HepG2 (cell line): ENCODE measurements at regions not wholly inside any gene's neighbourhood (a gene's known extent, or its start where the extent isn't known, plus 50 kb on each side); places are given as distances from the start of the nearest gene placed in this dataset.

ENCODE experiments used
- ATAC-seq: fragments of 200-7000 bp; cut with Tn5 transposase; 3 replicates; pipeline ENCODE4 v1.9.1; 2020; ENCODE audit warnings: mild to moderate bottlenecking, moderate library complexity
- BruUV-seq: library from RNA; stranded (reverse); fragments of 400-500 nt; replicated peaks from 2 replicates; lab custom pipeline; 2021; lab: Mats Ljungman, UMichigan
- CTCF ChIA-PET: fragments of 300-600 bp; formaldehyde crosslinking; extraction: SDS; loops from one replicate; lab custom pipeline; 2021; ENCODE audit warnings: low total read pairs, inconsistent platforms, low intra/inter-chr PET ratio; lab: Yijun Ruan, JAX
- POLR2A ChIA-PET: fragments of 350-600 bp; sonication (Branson Sonifier 250); formaldehyde crosslinking; loops from one replicate; lab custom pipeline; 2020; ENCODE audit warnings: antibody characterized with exemption, inconsistent platforms; lab: Yijun Ruan, JAX
- DNase-seq: peaks from one replicate; pipeline ENCODE4 v3.0.0-alpha.2; 2015; ENCODE audit warnings: low spot score
- FAIRE-seq: peaks from 3 replicates; lab custom pipeline; 2011; peaks lifted over from hg19 to GRCh38; lab: Jason Lieb, UNC
- H2AFZ ChIP-seq: one replicate; pipeline ENCODE4 v1.6.1; 2011; ENCODE audit warnings: low read length, inconsistent platforms
- H3K27ac ChIP-seq: fragments of 300-600 bp; 3 replicates; pipeline ENCODE4 v1.8.0; 2011; ENCODE audit warnings: mixed run types, mild to moderate bottlenecking, mixed read lengths, low read length, inconsistent platforms; ENCODE audit not compliant: insufficient read depth; ENCODE audit errors: extremely low read length
- H3K27me3 ChIP-seq, 2 experiments: fragments of 200-600 bp in 1 of 2; 2 replicates in 1 of 2; 3 replicates in 1 of 2; pipeline versions ENCODE4 v1.6.0 to v1.8.0; 2011; ENCODE audit warnings: low read length in 2 of 2, mild to moderate bottlenecking in 2 of 2, moderate library complexity in 2 of 2, inconsistent platforms in 1 of 2; ENCODE audit not compliant: insufficient read depth in 2 of 2, control insufficient read depth in 1 of 2
- H3K36me3 ChIP-seq, 2 experiments: fragments of 200-600 bp in 1 of 2; replicated peaks in 1 of 2; 2 replicates in 1 of 2; 3 replicates in 1 of 2; pipeline versions ENCODE4 v1.5.1 to v1.8.0; 2011; ENCODE audit warnings: low read length in 2 of 2, inconsistent platforms in 1 of 2; ENCODE audit not compliant: insufficient read depth in 2 of 2, control insufficient read depth in 1 of 2
- H3K4me1 ChIP-seq: 2 replicates; pipeline ENCODE4 v1.5.1; 2012; ENCODE audit warnings: low read length, inconsistent platforms; ENCODE audit not compliant: insufficient read depth
- H3K4me2 ChIP-seq: 2 replicates; pipeline ENCODE4 v1.6.0; 2011; ENCODE audit warnings: low read depth, low read length, inconsistent platforms
- H3K4me3 ChIP-seq, 3 experiments: fragments of 200-600 bp in 1 of 3; sonication (generic), shearing (Covaris generic) in 1 of 3; replicated peaks in 1 of 3; 2 replicates each; pipeline ENCODE4 v1.5.1; 2011 to 2016; ENCODE audit warnings: low read length in 3 of 3, inconsistent platforms in 2 of 3, low read depth in 2 of 3, mild to moderate bottlenecking in 2 of 3, control low read depth in 1 of 3, mixed read lengths in 1 of 3; ENCODE audit not compliant: insufficient read depth in 1 of 3
- H3K79me2 ChIP-seq: one replicate; pipeline ENCODE4 v1.6.1; 2011; ENCODE audit warnings: low read length, inconsistent platforms; ENCODE audit not compliant: insufficient read depth
- H3K9ac ChIP-seq: 2 replicates; pipeline ENCODE4 v1.6.0; 2011; ENCODE audit warnings: mild to moderate bottlenecking, low read depth, low read length, inconsistent platforms; ENCODE audit not compliant: insufficient read depth
- H3K9me3 ChIP-seq: 2 replicates; pipeline ENCODE4 v1.5.1; 2012; ENCODE audit warnings: mild to moderate bottlenecking, low read length
- H4K20me1 ChIP-seq: 2 replicates; pipeline ENCODE4 v1.6.0; 2011; ENCODE audit warnings: inconsistent platforms, mild to moderate bottlenecking, low read length, moderate library complexity; ENCODE audit not compliant: insufficient read depth
- ATF1 ChIP-seq: IDR thresholded peaks from 2 replicates; pipeline ENCODE4 v1.6.1; 2016; ENCODE audit warnings: mild to moderate bottlenecking, control low read depth
- KLF12 ChIP-seq: sonication (generic); formaldehyde crosslinking; IDR thresholded peaks from 2 replicates; pipeline ENCODE4 v1.4.0; 2020; ENCODE audit warnings: missing genetic modification reagents, borderline replicate concordance
- PCBP2 ChIP-seq: fragments of 200-400 bp; formaldehyde crosslinking; optimal IDR thresholded peaks from 2 replicates; pipeline ENCODE3; 2018; ENCODE audit warnings: low read length, low read depth; ENCODE audit not compliant: poor library complexity, severe bottlenecking
- PLSCR1 ChIP-seq: sonication (generic); formaldehyde crosslinking; IDR thresholded peaks from 2 replicates; pipeline ENCODE4 v1.5.0; 2020; ENCODE audit warnings: missing genetic modification reagents, mild to moderate bottlenecking, borderline replicate concordance
- ZNF235 ChIP-seq: sonication (generic); formaldehyde crosslinking; IDR thresholded peaks from 2 replicates; pipeline ENCODE4 v1.8.1; 2023; ENCODE audit warnings: mild to moderate bottlenecking, missing genetic modification reagents, borderline replicate concordance
- ZNF496 ChIP-seq: sonication (generic); formaldehyde crosslinking; IDR thresholded peaks from 2 replicates; pipeline ENCODE4 v1.8.1; 2023; ENCODE audit warnings: mild to moderate bottlenecking, moderate library complexity, missing genetic modification reagents; ENCODE audit not compliant: insufficient replicate concordance
- ZNF609 ChIP-seq: sonication (generic); formaldehyde crosslinking; IDR thresholded peaks from 2 replicates; pipeline ENCODE4 v1.4.0; 2020; ENCODE audit warnings: mild to moderate bottlenecking, missing genetic modification reagents, borderline replicate concordance
- WGBS: methylation state at CpG from one replicate; pipeline ENCODE4 v1.1.6; 2017; ENCODE audit warnings: low lambda C conversion rate; 5-methylcytosine and 5-hydroxymethylcytosine counted together
- in situ Hi-C: cut with HindIII; loops from 2 replicates; pipeline ENCODE4 v1.10.0; 2017; ENCODE audit warnings: low pct_unique_long_range_greater_than_20kb; ENCODE audit not compliant: extremely low pct_ligation_motif_present
- intact Hi-C: fragments of 100-400 bp; cut with micrococcal nuclease; formaldehyde crosslinking; loops from one replicate; pipeline ENCODE4 v1.10.0; 2022; ENCODE audit not compliant: unreplicated experiment

- in situ Hi-C loops (no loop called here), intact Hi-C loops (no loop called here)
- TF ChIP-seq ZNF496 (no peak), ZNF609 (CRISPR knock-in tag) (no peak), PCBP2 (no peak), ZNF235 (CRISPR knock-in tag) (no peak), ATF1 (CRISPR knock-in tag) (no peak), KLF12 (CRISPR knock-in tag) (no peak), PLSCR1 (CRISPR knock-in tag) (no peak)
- CTCF ChIA-PET = no interaction called here
- Histone ChIP-seq H3K4me2 (no peak overlapping the region), H3K27ac (no peak overlapping the region), H3K4me3 (no peak overlapping the region), H3K4me1 (no peaks in the 10 kb centered on the region), H4K20me1 (no peaks in the 10 kb centered on the region), H3K9ac (no peak overlapping the region), H3K9me3 (no peaks in the 10 kb centered on the region), H3K27me3 (peaks cover 0 to 21% of the 10 kb centered on the region in 2 experiments; a peak in 2 of 5 replicates), H2AFZ (no peak overlapping the region), H3K36me3 (no peaks in the 10 kb centered on the region), H3K79me2 (no peaks in the 10 kb centered on the region)
- POLR2A ChIA-PET = no interaction called here
- DNase-seq = no peak
- BruUV-seq = no TSS peak
- WGBS = 2% methylated on average over 5 of the region's 5 CpGs
- no peak for FAIRE-seq
- ATAC-seq = no peak
Observed at GRCh38 chr10:4635388-4635787, 190.6 kb upstream of the AKR1E2 start.
